Endometrium (tissue), 2 donors: ENCODE measurements at regions not wholly inside any gene's neighbourhood (a gene's known extent, or its start where the extent isn't known, plus 50 kb on each side); places are given as distances from the start of the nearest gene placed in this dataset.
"Not testable (repeated sequence)": the region's sequence is repeated elsewhere in the genome, so short reads cannot be mapped to it uniquely, and the experiment has no call there.

ENCODE experiments used
- FAIRE-seq: peaks from 2 replicates; lab custom pipeline; 2012; peaks lifted over from hg19 to GRCh38; lab: Jason Lieb, UNC
- donor health status: control.
- donor health status: control.

- FAIRE-seq = no peak
Measured at GRCh38 chr5:36390640-36391039, 88.9 kb upstream of the RANBP3L start.

GRCh38 chr5:36392186-36392585, 90.5 kb upstream of the RANBP3L start:
- FAIRE-seq = no peak

GRCh38 chr5:36392818-36393217, 91.1 kb upstream of the RANBP3L start:
- no peak for FAIRE-seq

- FAIRE-seq = no peak
Measured at GRCh38 chr5:36393656-36394428, 92.1 kb upstream of the RANBP3L start.

GRCh38 chr5:36395260-36395659, 93.6 kb upstream of the RANBP3L start:
- no peak for FAIRE-seq

GRCh38 chr5:36395947-36396346, 94.2 kb upstream of the RANBP3L start:
- FAIRE-seq = not testable (repeated sequence)

- peak; percentile 92 for FAIRE-seq
Measured at GRCh38 chr5:36396640-36397039, 94.9 kb upstream of the RANBP3L start.

- FAIRE-seq = peak; percentile 43
Measured at GRCh38 chr5:36397901-36398536, 96.3 kb upstream of the RANBP3L start.

GRCh38 chr5:36402512-36402906, 100.8 kb upstream of the RANBP3L start:
- FAIRE-seq = no peak

GRCh38 chr5:36403632-36404311, 102.1 kb upstream of the RANBP3L start:
- FAIRE-seq = no peak

- FAIRE-seq = no peak
Measured at GRCh38 chr5:36406023-36406422, 104.3 kb upstream of the RANBP3L start.

GRCh38 chr5:36407396-36407795, 105.7 kb upstream of the RANBP3L start:
- FAIRE-seq = no peak

GRCh38 chr5:36409711-36410110, 108.0 kb upstream of the RANBP3L start:
- not testable (repeated sequence) for FAIRE-seq

- FAIRE-seq = not testable (repeated sequence)
Measured at GRCh38 chr5:36410672-36411071, 109.0 kb upstream of the RANBP3L start.

GRCh38 chr5:36414869-36415282, 113.2 kb upstream of the RANBP3L start:
- peak; percentile 91 for FAIRE-seq

GRCh38 chr5:36416605-36417004, 114.9 kb upstream of the RANBP3L start:
- no peak for FAIRE-seq

GRCh38 chr5:36417221-36417620, 115.5 kb upstream of the RANBP3L start:
- no peak for FAIRE-seq

- no peak for FAIRE-seq
Measured at GRCh38 chr5:36417668-36418067, 116.0 kb upstream of the RANBP3L start.

- no peak for FAIRE-seq
Measured at GRCh38 chr5:36418152-36418979, 116.7 kb upstream of the RANBP3L start.

- FAIRE-seq = no peak
Measured at GRCh38 chr5:36421256-36421655, 119.6 kb upstream of the RANBP3L start.

GRCh38 chr5:36422952-36423351, 121.2 kb upstream of the RANBP3L start:
- FAIRE-seq = no peak

- no peak for FAIRE-seq
Measured at GRCh38 chr5:36423578-36424307, 122.0 kb upstream of the RANBP3L start.
